ENCODE measurements at regions not wholly inside any gene's neighbourhood (a gene's known extent, or its start where the extent isn't known, plus 50 kb on each side); places are given as distances from the start of the nearest gene placed in this dataset.

- TF ChIP-seq CTCF (IDR thresholded peaks at IDR 0.05) (no peak), EZH2 (IDR thresholded peaks at IDR 0.05; ENCODE audit: borderline replicate concordance, insufficient read depth, low read depth, low read length, poor library complexity, severe bottlenecking) (no peak)
- POLR2A ChIA-PET: no interaction called here
- no peak overlapping the region for H3K27ac ChIP-seq (ENCODE audit: low read length in 2 of 2)
- H4K20me1 ChIP-seq (ENCODE audit: control insufficient read depth, insufficient read depth, low read length, poor library complexity, severe bottlenecking): no peaks in the 10 kb centered on the region
- Mint-ChIP-seq H3K4me3 (no peak overlapping the region), H3K27me3 (peaks cover 38% of the 10 kb centered on the region), H3K27ac (no peak overlapping the region), H3K4me1 (peaks cover 8% of the 10 kb centered on the region), H3K9me3 (ENCODE audit: insufficient read depth) (peaks cover 6% of the 10 kb centered on the region)
- no peaks in the 10 kb centered on the region for H3K79me2 ChIP-seq (ENCODE audit: control insufficient read depth, insufficient read depth, low read length)
- no peak overlapping the region for H3K4me2 ChIP-seq (replicated peaks; ENCODE audit: low read depth, low read length, poor library complexity, severe bottlenecking)
- intact Hi-C loops (cut with micrococcal nuclease): no loop called here
- no peak overlapping the region for H3K4me3 ChIP-seq (ENCODE audit: control extremely low read depth in 1 of 5, extremely low read depth in 1 of 5, insufficient read depth in 1 of 5, low read depth in 2 of 5, low read length in 4 of 5)
- no peak overlapping the region for H2AFZ ChIP-seq (ENCODE audit: insufficient read depth, low read depth, low read length, poor library complexity, severe bottlenecking)
- ATAC-seq (ENCODE audit: low read depth): no peak
- no peak for DNase-seq
- no peaks in the 10 kb centered on the region for H3K4me1 ChIP-seq (ENCODE audit: control insufficient read depth in 2 of 2, insufficient read depth in 2 of 2, low read length in 2 of 2)
- no peaks in the 10 kb centered on the region for H3K36me3 ChIP-seq (replicated peaks in 1 of 2; ENCODE audit: control extremely low read depth in 1 of 2, control insufficient read depth in 1 of 2, extremely low read depth in 1 of 2, insufficient read depth in 2 of 2, low read length in 1 of 2)
- WGBS (ENCODE audit: insufficient coverage): no CpG with 5 or more reads among the region's 1 CpG
- CTCF ChIA-PET: interaction anchor here (1.0 kb wide), 1 partner anchor 90 kb away, joined by 3 read pairs; no protein-coding TSS in a partner anchor
- peaks cover 0 to 12% (median 3%) of the 10 kb centered on the region in 4 experiments for H3K27me3 ChIP-seq (replicated peaks in 1 of 4; ENCODE audit: control extremely low read depth in 1 of 4, control insufficient read depth in 3 of 4, insufficient read depth in 4 of 4, low read length in 3 of 4)
- peaks cover 0 to 3% (median 0%) of the 10 kb centered on the region in 3 donors for H3K9me3 ChIP-seq (ENCODE audit: control extremely low read depth in 1 of 3, control insufficient read depth in 2 of 3, insufficient read depth in 1 of 3, low read length in 2 of 3)
- H3K9ac ChIP-seq (ENCODE audit: low read length): no peak overlapping the region
These were observed 112.3 kb upstream of the PFKP start for GRCh38 chr10:2955064-2955463.

- H3K27me3 Mint-ChIP-seq: peaks cover 39% of the 10 kb centered on the region
- Histone ChIP-seq H3K9ac (ENCODE audit: low read length) (no peak overlapping the region), H3K27ac (ENCODE audit: low read length in 2 of 2) (no peak overlapping the region), H3K4me2 (replicated peaks; ENCODE audit: low read depth, low read length, poor library complexity, severe bottlenecking) (no peak overlapping the region), H3K4me1 (ENCODE audit: control insufficient read depth in 2 of 2, insufficient read depth in 2 of 2, low read length in 2 of 2) (peaks cover 0 to 4% of the 10 kb centered on the region in 2 donors), H3K27me3 (replicated peaks in 1 of 4; ENCODE audit: control extremely low read depth in 1 of 4, control insufficient read depth in 3 of 4, insufficient read depth in 4 of 4, low read length in 3 of 4) (peaks cover 0 to 12% (median 3%) of the 10 kb centered on the region in 4 experiments), H3K36me3 (replicated peaks in 1 of 2; ENCODE audit: control extremely low read depth in 1 of 2, control insufficient read depth in 1 of 2, extremely low read depth in 1 of 2, insufficient read depth in 2 of 2, low read length in 1 of 2) (no peaks in the 10 kb centered on the region), H2AFZ (ENCODE audit: insufficient read depth, low read depth, low read length, poor library complexity, severe bottlenecking) (no peak overlapping the region), H3K79me2 (ENCODE audit: control insufficient read depth, insufficient read depth, low read length) (no peaks in the 10 kb centered on the region), H3K9me3 (ENCODE audit: control extremely low read depth in 1 of 3, control insufficient read depth in 2 of 3, insufficient read depth in 1 of 3, low read length in 2 of 3) (peaks cover 0 to 7% (median 0%) of the 10 kb centered on the region in 3 donors), H4K20me1 (ENCODE audit: control insufficient read depth, insufficient read depth, low read length, poor library complexity, severe bottlenecking) (no peaks in the 10 kb centered on the region), H3K4me3 (ENCODE audit: control extremely low read depth in 1 of 5, extremely low read depth in 1 of 5, insufficient read depth in 1 of 5, low read depth in 2 of 5, low read length in 4 of 5) (no peak overlapping the region)
- POLR2A ChIA-PET: no interaction called here
- no peak overlapping the region for H3K4me3 Mint-ChIP-seq
- TF ChIP-seq EZH2 (IDR thresholded peaks at IDR 0.05; ENCODE audit: borderline replicate concordance, insufficient read depth, low read depth, low read length, poor library complexity, severe bottlenecking) (no peak), CTCF (IDR thresholded peaks at IDR 0.05) (no peak)
- intact Hi-C loops (cut with micrococcal nuclease): no loop called here
- H3K27ac Mint-ChIP-seq: no peak overlapping the region
- CTCF ChIA-PET: no interaction called here
- no peak for DNase-seq
- peaks cover 13% of the 10 kb centered on the region for H3K4me1 Mint-ChIP-seq
- ATAC-seq (ENCODE audit: low read depth): no peak
- peaks cover 6% of the 10 kb centered on the region for H3K9me3 Mint-ChIP-seq (ENCODE audit: insufficient read depth)
- WGBS (ENCODE audit: insufficient coverage): no CpG with 5 or more reads among the region's 2 CpGs
These were observed 113.9 kb upstream of the PFKP start for GRCh38 chr10:2953495-2953894.

All from B cell (primary cell).